ENCODE measurements at regions not wholly inside any gene's neighbourhood (a gene's known extent, or its start where the extent isn't known, plus 50 kb on each side); places are given as distances from the start of the nearest gene placed in this dataset.

GRCh38 chr5:168153876-168154270 lies 137.6 kb upstream of the WWC1 start:
- no peak overlapping the region for H3K27ac ChIP-seq
- DNase-seq, result peak; percentile 28
- no peak overlapping the region for H3K4me3 ChIP-seq
- H3K9me3 ChIP-seq (ENCODE audit: low read depth), result no peaks in the 10 kb centered on the region
- H3K79me2 ChIP-seq (ENCODE audit: insufficient read depth), result no peaks in the 10 kb centered on the region
- no peak overlapping the region for H3K9ac ChIP-seq
- H3K9me2 ChIP-seq (ENCODE audit: insufficient read depth), result no peaks in the 10 kb centered on the region
- H3K27me3 ChIP-seq (replicated peaks; ENCODE audit: insufficient read depth), result no peaks in the 10 kb centered on the region
- TF ChIP-seq EZH2 (IDR thresholded peaks at IDR 0.05; ENCODE audit: insufficient read depth, poor library complexity, severe bottlenecking) (no peak), EZH2phosphoT487 (IDR thresholded peaks at IDR 0.05; ENCODE audit: insufficient read depth, low read depth) (no peak)
- H3K36me3 ChIP-seq (ENCODE audit: low read depth), result no peaks in the 10 kb centered on the region; the same call in 1 of the 2 replicates
- H2AFZ ChIP-seq, result no peak overlapping the region
- H3F3A ChIP-seq (ENCODE audit: insufficient read depth), result no peaks in the 10 kb centered on the region
- WGBS, 2 experiments (ENCODE audit: low coverage in 1 of 2, low lambda C conversion rate in 2 of 2, missing lambda C conversion rate in 2 of 2), result 58 to 65% methylated on average over 6 of the region's 6 CpGs
- no peaks in the 10 kb centered on the region for H4K20me1 ChIP-seq (ENCODE audit: insufficient read depth)
- peaks cover 14% of the 10 kb centered on the region for H3K4me1 ChIP-seq (ENCODE audit: insufficient read depth)
- in situ Hi-C loops (cut with MboI), result no loop called here
- H3K4me2 ChIP-seq (ENCODE audit: unreplicated experiment), result no peak overlapping the region

- in situ Hi-C loops (cut with MboI), result no loop called here
- Histone ChIP-seq H3F3A (ENCODE audit: insufficient read depth) (no peaks in the 10 kb centered on the region), H3K4me2 (ENCODE audit: unreplicated experiment) (no peak overlapping the region), H3K27ac (no peak overlapping the region), H3K4me3 (no peak overlapping the region), H2AFZ (no peak overlapping the region), H3K9me2 (ENCODE audit: insufficient read depth) (no peaks in the 10 kb centered on the region), H3K9ac (no peak overlapping the region), H3K9me3 (ENCODE audit: low read depth) (no peaks in the 10 kb centered on the region), H3K27me3 (replicated peaks; ENCODE audit: insufficient read depth) (no peaks in the 10 kb centered on the region), H3K4me1 (ENCODE audit: insufficient read depth) (peaks cover 14% of the 10 kb centered on the region), H3K36me3 (ENCODE audit: low read depth) (no peaks in the 10 kb centered on the region; the same call in 1 of the 2 replicates), H3K79me2 (ENCODE audit: insufficient read depth) (no peaks in the 10 kb centered on the region), H4K20me1 (ENCODE audit: insufficient read depth) (no peaks in the 10 kb centered on the region)
- WGBS, 2 experiments (ENCODE audit: low coverage in 1 of 2, low lambda C conversion rate in 2 of 2, missing lambda C conversion rate in 2 of 2), result 53 to 57% methylated on average over 2 of the region's 2 CpGs
- TF ChIP-seq EZH2phosphoT487 (IDR thresholded peaks at IDR 0.05; ENCODE audit: insufficient read depth, low read depth) (no peak), EZH2 (IDR thresholded peaks at IDR 0.05; ENCODE audit: insufficient read depth, poor library complexity, severe bottlenecking) (no peak)
- no peak for DNase-seq
These were observed 135.9 kb upstream of the WWC1 start for GRCh38 chr5:168155585-168155984.

GRCh38 chr5:168156170-168156569 lies 135.3 kb upstream of the WWC1 start:
- H3K9me3 ChIP-seq (ENCODE audit: low read depth), result no peaks in the 10 kb centered on the region

GRCh38 chr5:168157141-168157540 lies 134.3 kb upstream of the WWC1 start:
- Histone ChIP-seq H3K36me3 (ENCODE audit: low read depth) (0 out of 2 replicates have a peak, but pooled peaks cover 3% of the 10 kb centered on the region), H3K9me3 (ENCODE audit: low read depth) (no peaks in the 10 kb centered on the region), H3K9ac (no peak overlapping the region), H3K4me1 (ENCODE audit: insufficient read depth) (peaks cover 14% of the 10 kb centered on the region), H3K79me2 (ENCODE audit: insufficient read depth) (no peaks in the 10 kb centered on the region), H3K27ac (no peak overlapping the region), H3K27me3 (replicated peaks; ENCODE audit: insufficient read depth) (no peaks in the 10 kb centered on the region), H2AFZ (no peak overlapping the region), H3F3A (ENCODE audit: insufficient read depth) (no peaks in the 10 kb centered on the region), H3K4me2 (ENCODE audit: unreplicated experiment) (no peak overlapping the region), H3K4me3 (no peak overlapping the region), H4K20me1 (ENCODE audit: insufficient read depth) (no peaks in the 10 kb centered on the region), H3K9me2 (ENCODE audit: insufficient read depth) (no peaks in the 10 kb centered on the region)
- WGBS, 2 experiments (ENCODE audit: low coverage in 1 of 2, low lambda C conversion rate in 2 of 2, missing lambda C conversion rate in 2 of 2), result 93 to 94% methylated on average over 2 of the region's 2 CpGs
- no peak for TF ChIP-seq EZH2 (IDR thresholded peaks at IDR 0.05; ENCODE audit: insufficient read depth, poor library complexity, severe bottlenecking)
- no peak for TF ChIP-seq EZH2phosphoT487 (IDR thresholded peaks at IDR 0.05; ENCODE audit: insufficient read depth, low read depth)
- no peak for DNase-seq
- in situ Hi-C loops (cut with MboI), result no loop called here

More at GRCh38 chr5:168156170-168156569, 135.3 kb upstream of the WWC1 start:
- Histone ChIP-seq H3K36me3 (ENCODE audit: low read depth) (no peaks in the 10 kb centered on the region; the same call in 1 of the 2 replicates), H3F3A (ENCODE audit: insufficient read depth) (no peaks in the 10 kb centered on the region), H3K27ac (no peak overlapping the region), H3K4me2 (ENCODE audit: unreplicated experiment) (no peak overlapping the region), H4K20me1 (ENCODE audit: insufficient read depth) (no peaks in the 10 kb centered on the region), H3K9ac (no peak overlapping the region), H3K27me3 (replicated peaks; ENCODE audit: insufficient read depth) (no peaks in the 10 kb centered on the region), H3K79me2 (ENCODE audit: insufficient read depth) (no peaks in the 10 kb centered on the region), H3K9me2 (ENCODE audit: insufficient read depth) (no peaks in the 10 kb centered on the region), H3K4me1 (ENCODE audit: insufficient read depth) (peaks cover 14% of the 10 kb centered on the region), H2AFZ (no peak overlapping the region), H3K4me3 (no peak overlapping the region)
- TF ChIP-seq EZH2 (IDR thresholded peaks at IDR 0.05; ENCODE audit: insufficient read depth, poor library complexity, severe bottlenecking) (no peak), EZH2phosphoT487 (IDR thresholded peaks at IDR 0.05; ENCODE audit: insufficient read depth, low read depth) (no peak)
- WGBS, 2 experiments (ENCODE audit: low coverage in 1 of 2, low lambda C conversion rate in 2 of 2, missing lambda C conversion rate in 2 of 2), result 68 to 77% methylated on average over 1 of the region's 1 CpG
- DNase-seq, result no peak
- in situ Hi-C loops (cut with MboI), result no loop called here

- Histone ChIP-seq H3K4me1 (ENCODE audit: insufficient read depth) (no peaks in the 10 kb centered on the region), H3K79me2 (ENCODE audit: insufficient read depth) (no peaks in the 10 kb centered on the region), H3K9me2 (ENCODE audit: insufficient read depth) (no peaks in the 10 kb centered on the region), H2AFZ (no peak overlapping the region), H3K27me3 (replicated peaks; ENCODE audit: insufficient read depth) (no peaks in the 10 kb centered on the region), H3K27ac (no peak overlapping the region), H4K20me1 (ENCODE audit: insufficient read depth) (no peaks in the 10 kb centered on the region), H3F3A (ENCODE audit: insufficient read depth) (no peaks in the 10 kb centered on the region), H3K9me3 (ENCODE audit: low read depth) (no peaks in the 10 kb centered on the region), H3K9ac (no peak overlapping the region), H3K4me3 (no peak overlapping the region), H3K36me3 (ENCODE audit: low read depth) (peaks cover 7% of the 10 kb centered on the region; the same call in 1 of the 2 replicates), H3K4me2 (ENCODE audit: unreplicated experiment) (no peak overlapping the region)
- TF ChIP-seq EZH2phosphoT487 (IDR thresholded peaks at IDR 0.05; ENCODE audit: insufficient read depth, low read depth) (no peak), EZH2 (IDR thresholded peaks at IDR 0.05; ENCODE audit: insufficient read depth, poor library complexity, severe bottlenecking) (no peak)
- in situ Hi-C loops (cut with MboI), result no loop called here
- no peak for DNase-seq
- 62 to 73% methylated on average over 3 of the region's 3 CpGs for WGBS, 2 experiments (ENCODE audit: low coverage in 1 of 2, low lambda C conversion rate in 2 of 2, missing lambda C conversion rate in 2 of 2)
These were observed 132.0 kb upstream of the WWC1 start for GRCh38 chr5:168159425-168159824.
